HG03520 (cell line): ENCODE measurements at regions not wholly inside any gene's neighbourhood (a gene's known extent, or its start where the extent isn't known, plus 50 kb on each side); places are given as distances from the start of the nearest gene placed in this dataset.
"Not testable (repeated sequence)": the region's sequence is repeated elsewhere in the genome, so short reads cannot be mapped to it uniquely, and the experiment has no call there.

Source experiments
- ATAC-seq: cut with Tn5 transposase; IDR thresholded peaks from one replicate; pipeline ENCODE4 v1.9.1; 2021; ENCODE audit warnings: mild to moderate bottlenecking, moderate library complexity; ENCODE audit not compliant: unreplicated experiment

DNA sequence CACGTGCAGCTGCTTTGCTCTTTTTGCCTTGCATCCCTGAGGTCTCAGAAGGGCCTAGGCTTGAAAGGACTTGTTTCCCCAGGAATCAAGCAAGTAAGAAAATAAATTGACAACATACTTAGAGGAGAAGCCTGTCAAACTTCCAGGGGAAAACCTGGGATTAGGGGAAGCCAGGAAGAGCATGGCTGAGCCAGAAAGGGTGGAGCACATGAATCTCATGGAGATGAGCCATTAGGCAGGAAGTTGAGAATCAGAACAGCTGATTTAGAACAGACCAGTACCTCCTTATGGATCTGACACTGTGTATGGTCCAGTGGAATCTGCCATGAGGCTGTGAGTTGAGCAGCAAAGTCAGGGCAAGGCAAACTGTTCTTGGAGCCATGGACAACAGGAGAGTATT is 511.0 kb downstream of the RPIA start:
- not testable (repeated sequence) for ATAC-seq

DNA sequence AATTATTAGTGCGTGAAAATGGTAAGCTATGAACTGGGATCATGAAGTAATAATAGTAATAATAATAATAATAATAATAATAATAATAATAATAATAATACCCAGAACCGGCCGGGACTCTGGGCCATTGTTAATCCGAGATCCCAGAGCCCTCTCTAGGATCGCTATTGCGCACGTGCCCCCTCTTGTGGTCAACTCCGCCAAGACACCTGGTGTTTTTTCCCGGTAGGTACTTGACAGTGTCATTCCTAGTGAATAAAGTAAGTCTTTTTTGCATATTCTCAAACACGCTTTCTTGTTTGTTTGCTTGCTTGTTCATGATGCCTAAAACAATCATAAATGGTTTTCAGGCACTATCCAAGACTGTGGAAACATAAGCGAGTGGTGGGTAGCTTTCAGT is 513.7 kb downstream of the RPIA start:
- ATAC-seq = not testable (repeated sequence)

DNA sequence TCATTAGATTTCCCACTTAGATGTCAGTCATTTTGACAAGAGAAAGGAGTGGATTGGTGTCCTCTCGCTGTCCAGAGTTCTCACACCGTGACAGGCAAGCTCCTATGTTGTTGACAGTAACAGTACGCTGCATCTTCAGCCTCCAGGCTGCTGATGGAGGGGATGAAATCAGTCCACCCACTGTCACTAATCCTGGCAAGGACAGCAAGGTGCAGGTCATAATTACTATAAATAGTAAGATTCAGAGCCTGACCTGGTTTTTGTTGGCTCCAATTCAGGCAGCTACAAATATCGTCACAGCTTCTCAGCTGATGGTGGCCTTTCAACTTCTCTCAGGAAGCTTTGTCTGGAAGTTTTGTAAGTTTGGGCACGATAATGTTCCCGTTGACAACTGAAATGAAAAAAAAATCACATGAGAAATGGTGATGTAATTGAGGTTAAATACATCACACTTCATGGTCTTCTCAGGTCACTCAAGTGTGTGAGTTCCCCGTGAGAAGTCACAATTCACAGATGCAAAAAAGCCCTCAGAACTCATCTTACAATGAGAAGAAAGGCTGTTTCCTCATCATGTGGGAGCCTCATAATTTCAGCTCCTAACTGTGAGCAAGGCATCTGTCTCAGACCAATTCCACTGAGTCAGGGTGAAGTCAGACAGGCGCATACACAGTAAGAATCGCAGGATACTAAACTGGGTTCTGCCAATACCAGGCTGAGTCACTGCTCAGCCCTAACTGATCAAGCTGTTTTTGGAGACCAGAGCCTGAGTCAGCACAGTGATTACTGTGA is 516.9 kb downstream of the RPIA start:
- ATAC-seq = not testable (repeated sequence)

DNA sequence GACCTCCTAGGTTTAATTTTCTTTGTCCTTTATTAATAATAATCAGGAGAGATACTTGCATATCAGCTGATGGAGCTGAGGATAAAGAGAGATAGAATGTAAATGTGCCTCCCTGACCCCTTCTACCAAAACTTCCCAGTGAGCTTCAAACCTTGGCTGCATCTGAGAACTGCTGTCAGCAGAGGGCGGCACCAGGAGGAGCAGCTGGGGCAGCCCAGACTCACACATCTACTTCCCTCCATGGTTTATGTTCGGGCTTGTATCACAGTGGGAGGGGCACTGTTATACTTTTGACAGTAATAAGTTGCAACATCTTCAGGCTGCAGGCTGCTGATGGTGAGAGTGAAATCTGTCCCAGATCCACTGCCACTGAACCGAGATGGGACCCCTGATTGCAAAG is 521.7 kb downstream of the RPIA start:
- peak; percentile 50 for ATAC-seq

DNA sequence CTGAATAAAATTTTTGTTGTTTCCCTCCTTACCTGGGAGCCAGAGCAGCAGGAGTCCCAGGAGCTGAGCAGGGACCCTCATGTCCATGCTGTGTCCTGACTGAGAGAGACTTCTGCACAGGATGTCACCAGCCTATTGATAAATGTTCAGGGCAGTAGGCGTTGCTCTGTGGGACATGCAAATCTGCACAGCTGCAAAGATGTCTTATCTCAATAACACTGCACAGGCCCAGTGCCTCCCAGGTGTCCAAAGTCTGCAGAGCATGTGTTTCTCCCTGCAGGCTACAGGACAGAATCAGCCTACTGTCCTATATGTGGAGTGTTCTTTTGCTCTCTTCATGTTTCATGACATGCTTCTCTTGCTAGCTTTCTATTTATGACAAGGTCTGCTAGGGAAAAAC is 522.3 kb downstream of the RPIA start:
- ATAC-seq = not testable (repeated sequence)

DNA sequence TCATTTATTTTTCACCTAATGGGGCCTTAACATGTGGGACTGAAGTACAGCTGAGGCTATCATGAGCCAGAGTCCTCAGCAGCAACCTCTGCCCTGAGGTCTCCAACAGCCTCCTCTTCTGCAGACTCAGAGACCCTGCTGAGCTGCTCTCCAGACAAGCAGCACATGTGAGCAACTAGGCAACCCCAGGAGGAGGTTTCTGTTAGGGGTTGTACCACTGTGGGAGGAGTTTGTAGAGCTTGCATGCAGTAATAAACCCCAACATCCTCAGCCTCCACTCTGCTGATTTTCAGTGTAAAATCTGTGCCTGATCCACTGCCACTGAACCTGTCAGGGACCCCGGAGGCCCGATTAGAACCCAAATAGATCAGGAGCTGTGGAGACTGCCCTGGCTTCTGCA is 530.0 kb downstream of the RPIA start:
- not testable (repeated sequence) for ATAC-seq

- ATAC-seq = not testable (repeated sequence)
These were observed 530.7 kb downstream of the RPIA start for GRCh38 chr2:89222063-89222732.

GRCh38 chr2:89224803-89225202 is 533.3 kb downstream of the RPIA start:
- not testable (repeated sequence) for ATAC-seq

DNA sequence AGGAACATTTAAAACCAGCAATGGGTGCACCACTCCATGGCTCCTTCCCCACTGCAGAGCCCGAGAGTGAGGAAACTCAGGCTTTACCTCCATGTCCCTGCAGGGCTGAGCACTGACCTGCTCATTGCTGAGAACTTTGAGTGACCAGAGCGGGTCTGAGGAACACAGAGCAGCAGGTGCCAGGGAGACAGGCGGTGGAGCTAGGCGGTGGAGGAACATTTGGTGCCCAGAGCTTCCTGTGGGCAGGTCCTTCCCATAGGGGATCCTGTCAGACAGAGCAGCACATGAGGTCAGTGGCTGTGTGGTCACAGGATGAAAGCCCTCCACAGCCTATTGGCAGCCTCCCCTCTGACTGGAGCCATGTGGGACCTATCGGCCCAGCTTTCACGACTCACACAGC is 538.5 kb downstream of the RPIA start:
- not testable (repeated sequence) for ATAC-seq

GRCh38 chr2:89231241-89231640 is 539.8 kb downstream of the RPIA start:
- not testable (repeated sequence) for ATAC-seq

DNA sequence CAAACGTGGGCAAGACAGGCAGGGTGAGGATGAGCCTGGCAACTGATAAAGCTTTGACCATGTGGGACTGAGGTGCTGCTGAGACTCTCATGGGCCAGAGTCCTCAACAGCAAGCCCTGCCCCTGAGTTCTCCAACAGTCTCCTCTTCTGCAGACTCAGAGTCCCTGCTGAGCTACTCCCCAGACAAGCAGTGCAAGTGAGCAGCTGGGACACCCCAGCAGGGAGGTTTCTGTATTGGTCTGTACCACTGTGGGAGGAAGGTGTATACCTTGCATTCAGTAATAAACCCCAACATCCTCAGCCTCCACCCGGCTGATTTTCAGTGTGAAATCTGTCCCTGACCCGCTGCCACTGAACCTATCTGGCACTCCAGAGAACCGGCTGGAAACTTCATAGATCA is 542.5 kb downstream of the RPIA start:
- ATAC-seq = not testable (repeated sequence)

- not testable (repeated sequence) for ATAC-seq
These were observed 543.5 kb downstream of the RPIA start for GRCh38 chr2:89234818-89235466.

DNA sequence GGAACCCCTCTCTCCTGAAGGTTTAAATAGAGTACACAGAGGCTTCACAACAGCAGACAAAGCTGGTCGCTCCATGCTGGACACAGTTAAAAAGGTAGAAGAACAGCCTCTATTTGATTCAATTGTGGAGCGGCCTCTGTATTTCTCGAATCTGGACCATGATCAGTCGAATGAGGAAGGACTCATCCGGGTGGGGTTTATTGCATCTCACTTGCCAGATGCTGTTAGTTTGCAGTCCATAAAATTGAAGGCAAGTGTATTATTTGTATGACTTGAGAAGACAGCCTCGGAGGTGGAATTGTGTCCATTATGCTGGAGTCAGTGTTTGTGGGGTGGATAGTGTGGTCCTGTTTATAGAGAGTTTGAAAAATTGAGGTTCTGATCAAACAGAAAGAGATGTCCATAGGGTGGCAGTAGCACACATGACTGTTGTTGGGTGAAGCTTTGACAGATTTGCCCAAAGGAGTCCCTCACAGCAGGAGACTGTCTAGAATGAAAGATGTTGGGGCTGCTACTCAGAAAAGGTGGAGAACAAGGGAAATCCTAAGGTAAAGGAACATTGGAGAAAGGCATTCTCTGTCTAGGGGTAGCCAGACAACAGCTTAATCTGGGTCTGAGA is 545.5 kb downstream of the RPIA start:
- not testable (repeated sequence) for ATAC-seq

DNA sequence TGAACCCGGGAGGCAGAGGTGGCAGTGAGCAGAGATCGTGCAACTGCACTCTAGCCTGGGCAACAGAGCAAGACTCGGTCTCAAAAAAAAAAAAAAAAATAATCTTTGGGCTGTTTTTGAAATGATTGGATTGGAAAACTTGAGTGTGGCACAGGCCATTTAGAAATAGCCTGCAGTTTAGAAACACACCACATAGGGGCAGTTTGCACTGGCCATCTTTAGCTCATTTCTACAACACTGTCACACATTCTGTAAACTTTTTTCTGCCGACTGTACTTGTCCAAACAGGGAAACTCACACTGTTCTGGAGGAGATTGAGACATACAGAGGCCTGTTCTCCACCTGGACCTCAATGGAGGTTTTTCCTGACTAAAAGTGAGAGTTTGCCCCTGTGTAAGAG is 546.3 kb downstream of the RPIA start:
- not testable (repeated sequence) for ATAC-seq

- ATAC-seq = peak; percentile 90
These were observed 551.7 kb downstream of the RPIA start for GRCh38 chr2:89243114-89243700.

DNA sequence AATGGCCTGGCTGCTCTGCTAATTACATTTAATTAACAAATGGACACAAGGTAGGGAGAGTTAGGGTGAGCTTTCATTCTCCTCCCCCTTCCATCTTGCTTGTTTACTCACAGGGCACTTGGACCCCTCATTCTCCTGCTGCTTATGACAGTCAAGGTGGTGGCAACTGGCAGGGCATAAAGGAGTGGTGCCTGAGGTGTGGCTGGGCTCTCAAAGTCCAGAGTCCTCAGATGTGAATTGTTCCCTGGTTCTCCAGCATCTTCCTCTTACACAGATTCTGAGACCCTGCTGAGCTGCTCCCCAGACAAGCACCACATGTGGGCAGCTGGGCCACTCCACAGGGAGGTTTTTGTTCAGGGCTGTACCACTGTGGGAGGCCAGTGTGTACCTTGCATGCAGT is 552.9 kb downstream of the RPIA start:
- ATAC-seq = not testable (repeated sequence)

- not testable (repeated sequence) for ATAC-seq
These were observed 554.0 kb downstream of the RPIA start for GRCh38 chr2:89245478-89245877.

GRCh38 chr2:89246027-89246426 is 554.6 kb downstream of the RPIA start:
- ATAC-seq = not testable (repeated sequence)

- ATAC-seq = not testable (repeated sequence)
These were observed 555.1 kb downstream of the RPIA start for GRCh38 chr2:89246620-89247019.

DNA sequence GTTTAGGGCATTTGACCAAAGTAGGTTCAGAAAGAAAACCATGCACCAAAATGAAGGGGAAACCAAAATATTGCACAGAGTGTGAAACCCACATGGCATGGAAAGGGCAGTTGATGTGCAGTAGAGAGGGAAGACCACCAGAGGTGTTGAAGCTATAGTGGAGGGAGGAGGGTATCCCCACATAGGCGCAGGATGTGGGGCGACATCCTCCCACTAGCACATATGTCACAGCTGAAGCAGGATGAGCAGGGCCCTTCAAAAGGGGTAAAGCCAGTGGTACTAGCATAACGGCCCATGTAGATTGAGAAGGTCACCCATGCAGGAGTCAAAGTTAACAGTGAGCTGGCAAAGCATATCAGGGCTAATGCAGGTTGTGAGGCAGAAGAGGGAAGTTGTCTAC is 563.5 kb downstream of the RPIA start:
- ATAC-seq = not testable (repeated sequence)

DNA sequence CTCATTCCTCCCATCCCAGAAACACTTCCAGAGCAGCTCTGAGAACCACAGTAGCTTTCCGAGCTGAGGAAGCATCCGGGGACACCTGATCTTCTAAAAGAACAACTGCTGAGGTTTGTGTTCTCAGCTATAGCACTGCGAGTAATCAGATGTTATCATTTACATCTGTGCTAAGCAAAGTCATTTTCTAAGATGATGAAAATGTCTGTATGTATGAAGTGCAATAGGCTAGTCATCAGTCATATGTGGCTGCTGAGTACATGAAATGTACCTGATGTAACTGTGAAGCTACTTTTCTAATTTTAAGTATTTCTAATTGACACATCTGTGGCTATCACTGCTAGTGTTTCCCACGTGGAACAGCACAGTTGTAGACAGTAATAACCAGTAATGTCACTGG is 582.0 kb downstream of the RPIA start:
- ATAC-seq = not testable (repeated sequence)
